H1 (cell line): ENCODE measurements at regions not wholly inside any gene's neighbourhood (a gene's known extent, or its start where the extent isn't known, plus 50 kb on each side); places are given as distances from the start of the nearest gene placed in this dataset.

ENCODE experiments used
- CREB1 ChIP-seq: IDR thresholded peaks from 2 replicates; pipeline ENCODE4 v1.6.1; 2012; ENCODE audit warnings: inconsistent platforms
- EZH2 ChIP-seq: fragments of 200-600 bp; sonication (generic); IDR thresholded peaks from 2 replicates; pipeline ENCODE4 v1.7.1; 2012; ENCODE audit warnings: low read depth, mild to moderate bottlenecking, moderate library complexity, low read length, inconsistent platforms; ENCODE audit not compliant: severe bottlenecking
- USF2 ChIP-seq: IDR thresholded peaks from 2 replicates; pipeline ENCODE4 v1.6.1; 2011; ENCODE audit warnings: low read length, improper control_type of control experiment

DNA sequence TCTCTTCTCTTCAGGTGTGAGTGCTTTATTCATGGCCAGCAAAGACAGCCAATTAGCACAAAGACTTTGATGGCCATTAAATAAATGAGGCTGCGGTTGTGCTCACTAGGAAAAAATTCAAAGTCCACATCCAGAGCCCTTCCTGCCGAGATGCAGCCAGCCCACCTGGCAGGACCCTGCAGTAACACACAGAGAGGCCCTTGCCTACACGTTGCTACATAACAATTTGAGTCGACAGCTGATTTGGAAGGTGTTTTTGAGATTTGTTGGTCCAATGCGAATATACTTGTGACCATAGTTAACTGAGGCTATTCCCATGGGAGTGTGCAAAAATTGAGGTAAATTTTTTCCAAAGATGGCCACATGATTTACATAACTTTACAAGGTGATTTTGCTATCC is 605.4 kb upstream of the HTR1E start (continued):
- TF ChIP-seq USF2, result no peak
- TF ChIP-seq CREB1, result no peak
- TF ChIP-seq EZH2, result no peak
